Lung (tissue), 11 donors: ENCODE measurements at regions not wholly inside any gene's neighbourhood (a gene's known extent, or its start where the extent isn't known, plus 50 kb on each side); places are given as distances from the start of the nearest gene placed in this dataset.

ENCODE experiments used
- ATAC-seq: fragments of 200-7000 bp; cut with Tn5 transposase; one replicate; pipeline ENCODE4 v1.9.1; 2020; ENCODE audit warnings: moderate number of reproducible peaks; ENCODE audit not compliant: insufficient read depth, low FRiP score
- DNase-seq, 3 donors: peaks; one replicate each; pipeline ENCODE4 v3.0.0-alpha.2; 2013 to 2017
- H3K27ac ChIP-seq, 2 donors: one replicate each; pipeline ENCODE4 v1.5.1; 2013; ENCODE audit warnings: mild to moderate bottlenecking in 2 of 2, moderate library complexity in 2 of 2, control low read depth in 1 of 2, inconsistent platforms in 1 of 2, low read depth in 1 of 2, low read length in 1 of 2
- H3K27me3 ChIP-seq, 3 donors: one replicate each; pipeline ENCODE4 v1.5.1; 2013; ENCODE audit warnings: low read length in 2 of 3; ENCODE audit not compliant: control insufficient read depth in 3 of 3, insufficient read depth in 3 of 3
- H3K36me3 ChIP-seq, 4 donors: one replicate each; pipeline ENCODE4 v1.5.1; 2013; ENCODE audit warnings: low read length in 4 of 4, mild to moderate bottlenecking in 1 of 4, moderate library complexity in 1 of 4; ENCODE audit not compliant: control insufficient read depth in 4 of 4, insufficient read depth in 4 of 4
- H3K4me1 ChIP-seq, 5 donors: one replicate each; pipeline ENCODE4 v1.5.1; 2013; ENCODE audit warnings: low read length in 5 of 5, mild to moderate bottlenecking in 2 of 5, moderate library complexity in 1 of 5; ENCODE audit not compliant: control insufficient read depth in 5 of 5, insufficient read depth in 5 of 5
- H3K4me3 ChIP-seq: one replicate; pipeline ENCODE4 v1.5.1; 2013; ENCODE audit warnings: mild to moderate bottlenecking, control low read depth, moderate library complexity
- H3K9ac ChIP-seq, 2 donors: one replicate each; pipeline ENCODE4 v1.5.1; 2013; ENCODE audit warnings: low read length in 2 of 2, control low read depth in 1 of 2; ENCODE audit not compliant: insufficient read depth in 1 of 2
- H3K9me3 ChIP-seq, 4 donors: one replicate each; pipeline ENCODE4 v1.5.1; 2013; ENCODE audit warnings: low read length in 3 of 4, mild to moderate bottlenecking in 1 of 4, moderate library complexity in 1 of 4; ENCODE audit not compliant: control insufficient read depth in 4 of 4, insufficient read depth in 3 of 4
- WGBS, 2 donors: extraction: QIAGEN DNeasy Blood & Tissue Kit; methylation state at CpG; one replicate each; pipeline ENCODE4 v1.1.7; 2013; 5-methylcytosine and 5-hydroxymethylcytosine counted together
- TF ChIP-seq, protein P1 (sequence below): IDR thresholded peaks from 2 replicates; pipeline ENCODE4 v1.5.1; 2012; ENCODE audit warnings: mild to moderate bottlenecking; ENCODE audit errors: control extremely low read depth, extremely low read depth
- donor health status: control.
- donor health status: control.
- donor health status: Bipolar disorder and iron deficiency.
- donor health status: healthy.
- donor health status: DM: yes; HTN: yes; CAD: no.

DNA sequence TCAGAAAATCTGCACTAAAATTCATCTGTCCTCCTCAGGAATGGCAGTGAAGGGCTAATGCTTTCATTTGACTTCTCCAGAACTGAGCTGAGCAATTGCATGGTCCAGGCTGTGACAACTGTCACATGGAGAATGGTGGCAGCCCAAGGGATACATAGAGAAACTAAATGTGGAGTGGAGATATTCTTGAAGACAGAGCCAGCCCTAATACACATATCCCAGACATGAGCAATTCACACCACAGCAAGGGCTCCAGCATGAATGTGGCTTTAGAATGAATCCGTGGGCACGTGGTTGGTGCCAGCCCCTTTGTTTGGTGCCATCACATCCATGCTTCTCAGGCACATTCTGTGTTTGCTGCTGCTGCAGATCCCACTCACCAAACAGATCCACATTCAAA, 121.6 kb upstream of the MXRA5 start:
- H3K27me3 ChIP-seq, result peaks cover 0 to 11% (median 0%) of the 10 kb centered on the region in 3 donors
- no peak overlapping the region for H3K4me3 ChIP-seq
- H3K27ac ChIP-seq, result no peak overlapping the region
- DNase-seq (no peak), ATAC-seq (no peak)
- WGBS, 2 donors, result 86 to 100% methylated on average over 2 of the region's 2 CpGs
- H3K4me1 ChIP-seq, result no peaks in the 10 kb centered on the region
- no peaks in the 10 kb centered on the region for H3K9me3 ChIP-seq
- H3K36me3 ChIP-seq, result no peaks in the 10 kb centered on the region
- no peak overlapping the region for H3K9ac ChIP-seq
- TF ChIP-seq, protein P1, sequence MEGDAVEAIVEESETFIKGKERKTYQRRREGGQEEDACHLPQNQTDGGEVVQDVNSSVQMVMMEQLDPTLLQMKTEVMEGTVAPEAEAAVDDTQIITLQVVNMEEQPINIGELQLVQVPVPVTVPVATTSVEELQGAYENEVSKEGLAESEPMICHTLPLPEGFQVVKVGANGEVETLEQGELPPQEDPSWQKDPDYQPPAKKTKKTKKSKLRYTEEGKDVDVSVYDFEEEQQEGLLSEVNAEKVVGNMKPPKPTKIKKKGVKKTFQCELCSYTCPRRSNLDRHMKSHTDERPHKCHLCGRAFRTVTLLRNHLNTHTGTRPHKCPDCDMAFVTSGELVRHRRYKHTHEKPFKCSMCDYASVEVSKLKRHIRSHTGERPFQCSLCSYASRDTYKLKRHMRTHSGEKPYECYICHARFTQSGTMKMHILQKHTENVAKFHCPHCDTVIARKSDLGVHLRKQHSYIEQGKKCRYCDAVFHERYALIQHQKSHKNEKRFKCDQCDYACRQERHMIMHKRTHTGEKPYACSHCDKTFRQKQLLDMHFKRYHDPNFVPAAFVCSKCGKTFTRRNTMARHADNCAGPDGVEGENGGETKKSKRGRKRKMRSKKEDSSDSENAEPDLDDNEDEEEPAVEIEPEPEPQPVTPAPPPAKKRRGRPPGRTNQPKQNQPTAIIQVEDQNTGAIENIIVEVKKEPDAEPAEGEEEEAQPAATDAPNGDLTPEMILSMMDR, result no peak

DNA sequence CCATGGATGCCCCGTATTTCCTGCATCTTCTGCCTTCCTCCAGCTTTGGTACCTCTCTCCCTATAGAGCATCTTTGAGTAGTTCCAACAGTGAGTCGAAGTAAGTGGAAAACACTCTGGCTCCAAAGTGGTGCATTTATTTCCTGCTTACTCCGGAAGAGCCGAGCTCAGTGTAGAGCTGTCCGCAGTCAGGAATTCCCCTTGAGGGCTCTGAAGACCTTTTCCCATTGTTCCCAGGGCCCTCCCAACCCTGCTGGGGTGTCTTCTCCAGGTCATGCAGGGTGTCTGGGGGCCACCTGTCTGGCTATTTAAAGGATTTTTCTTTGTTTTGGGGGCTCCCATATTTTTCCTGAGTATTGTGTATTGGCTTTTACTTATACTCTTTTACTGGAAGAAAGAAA, 118.6 kb upstream of the MXRA5 start:
- Histone ChIP-seq H3K9me3 (no peaks in the 10 kb centered on the region), H3K4me1 (no peaks in the 10 kb centered on the region), H3K27ac (no peak overlapping the region), H3K36me3 (no peaks in the 10 kb centered on the region), H3K9ac (no peak overlapping the region), H3K4me3 (no peak overlapping the region), H3K27me3 (peaks cover 0 to 15% (median 0%) of the 10 kb centered on the region in 3 donors)
- WGBS, 2 donors, result 73 to 79% methylated on average over 5 of the region's 5 CpGs
- TF ChIP-seq, protein P1, result no peak
- DNase-seq, result no peak
- ATAC-seq, result no peak

DNA sequence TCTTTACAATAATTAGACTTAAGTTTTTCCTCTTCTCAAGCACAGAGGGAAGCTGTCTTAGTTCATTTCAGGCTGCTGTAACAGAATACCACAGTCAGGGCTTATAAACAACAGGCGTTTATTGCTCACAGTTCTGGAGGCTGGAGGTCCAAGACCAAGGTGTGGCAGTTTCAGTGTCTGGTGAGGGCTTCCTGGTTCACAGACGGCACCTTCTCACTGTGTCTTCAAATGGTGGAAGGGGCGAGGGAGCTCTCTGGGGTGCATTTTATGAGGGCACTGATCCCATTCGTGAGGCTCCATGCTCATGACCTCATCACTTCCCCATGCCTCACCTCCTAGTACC, 115.7 kb upstream of the MXRA5 start:
- H3K27ac ChIP-seq, result no peak overlapping the region
- peaks cover 0 to 27% (median 4%) of the 10 kb centered on the region in 3 donors for H3K27me3 ChIP-seq
- no peak overlapping the region for H3K9ac ChIP-seq
- ATAC-seq (no peak), DNase-seq (no peak)
- no peak overlapping the region for H3K4me3 ChIP-seq
- TF ChIP-seq, protein P1, result no peak
- no peaks in the 10 kb centered on the region for H3K4me1 ChIP-seq
- no peaks in the 10 kb centered on the region for H3K36me3 ChIP-seq
- no peaks in the 10 kb centered on the region for H3K9me3 ChIP-seq
- WGBS, 2 donors, result 75 to 85% methylated on average over 4 of the region's 4 CpGs

DNA sequence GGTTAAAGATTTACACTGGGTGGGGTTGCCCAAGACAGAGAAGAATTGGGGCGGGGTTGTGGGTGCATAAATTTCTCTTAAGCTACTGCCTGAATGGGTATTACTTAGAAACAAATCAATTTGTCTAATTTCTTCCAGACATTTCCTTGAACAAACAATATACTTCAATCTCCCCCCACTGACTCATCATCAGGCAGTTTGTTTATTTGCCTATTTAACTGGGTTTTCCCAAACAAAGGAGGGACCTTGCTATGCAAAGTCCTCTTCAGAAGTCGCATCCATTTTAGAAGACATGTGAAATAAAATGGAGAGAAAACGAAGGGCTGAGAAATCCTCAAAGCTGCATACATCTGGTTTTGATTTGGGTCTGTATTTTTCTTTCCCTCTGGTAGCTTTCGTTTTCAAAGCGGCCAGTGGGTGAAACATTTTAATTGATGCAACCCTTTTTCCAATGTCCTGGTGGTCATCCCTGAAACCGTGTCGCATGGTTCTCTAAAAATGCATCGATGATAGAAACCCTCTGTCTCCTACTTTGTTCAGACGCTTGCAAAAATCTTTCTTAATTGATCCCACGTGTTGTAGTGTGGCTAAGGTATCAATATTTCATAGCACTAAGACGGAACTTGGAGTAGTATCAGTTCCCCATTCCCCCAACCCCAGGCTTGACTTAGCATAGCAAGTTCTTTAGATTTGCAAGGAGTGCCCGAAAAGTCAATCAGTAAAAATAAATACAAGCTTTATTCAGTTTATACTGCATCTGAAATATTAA, 115.1 kb upstream of the MXRA5 start:
- Histone ChIP-seq H3K4me1 (no peaks in the 10 kb centered on the region), H3K36me3 (no peaks in the 10 kb centered on the region), H3K9me3 (no peaks in the 10 kb centered on the region), H3K27ac (no peak overlapping the region), H3K4me3 (no peak overlapping the region), H3K9ac (no peak overlapping the region), H3K27me3 (peaks cover 0 to 30% (median 8%) of the 10 kb centered on the region in 3 donors)
- 74 to 86% methylated on average over 12 of the region's 12 CpGs for WGBS, 2 donors
- DNase-seq (no peak), ATAC-seq (no peak)
- TF ChIP-seq, protein P1, result no peak
